ENCODE measurements at regions not wholly inside any gene's neighbourhood (a gene's known extent, or its start where the extent isn't known, plus 50 kb on each side); places are given as distances from the start of the nearest gene placed in this dataset.

DNA sequence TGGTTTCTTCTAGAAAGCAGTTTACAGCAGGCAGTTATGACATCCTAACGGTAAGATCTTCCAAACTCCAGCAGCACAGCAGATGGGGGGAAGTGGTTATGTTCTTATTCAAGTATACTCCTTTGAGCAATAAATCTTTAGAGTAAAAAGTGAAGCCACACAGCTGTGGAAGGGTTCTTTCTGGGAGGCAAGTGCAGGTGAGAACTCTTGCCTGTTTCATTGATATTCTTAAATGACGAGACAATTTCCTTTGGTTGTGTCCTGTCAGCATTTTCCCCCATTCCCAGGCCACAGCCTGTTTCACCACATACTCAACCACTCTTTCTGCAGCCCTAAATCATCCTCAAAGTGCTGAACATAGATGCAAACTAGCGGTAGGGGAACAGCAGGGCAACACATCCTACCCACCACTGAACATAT is 207.3 kb upstream of the MTNR1B start:
- no peak overlapping the region for H3K27ac ChIP-seq (ENCODE audit: low read depth, low read length)
- no peak overlapping the region for H3K4me2 ChIP-seq (ENCODE audit: insufficient read depth in 1 of 2, low read depth in 2 of 2, low read length in 2 of 2)

More for the DNA sequence above, 207.3 kb upstream of the MTNR1B start:
- Histone ChIP-seq H2BK15ac (ENCODE audit: low read length) (no peak overlapping the region), H3K23me2 (ENCODE audit: low read depth, low read length) (no peaks in the 10 kb centered on the region), H4K91ac (replicated peaks; ENCODE audit: insufficient read length, low read length) (no peak overlapping the region), H2BK20ac (ENCODE audit: low read length) (no peak overlapping the region), H3K36me3 (ENCODE audit: control insufficient read depth in 2 of 4, insufficient read depth in 4 of 4, low read length in 3 of 4) (no peaks in the 10 kb centered on the region), H3K56ac (replicated peaks; ENCODE audit: insufficient read length, low read depth, low read length) (no peak overlapping the region), H3K4me3 (ENCODE audit: extremely low read depth in 1 of 4, insufficient read depth in 2 of 4, low read depth in 3 of 4, low read length in 4 of 4) (no peak overlapping the region), H3K23ac (ENCODE audit: insufficient read length) (no peak overlapping the region), H2AK5ac (ENCODE audit: low read depth, low read length) (no peak overlapping the region), H3K18ac (ENCODE audit: extremely low read depth, low read length) (no peak overlapping the region), H4K8ac (ENCODE audit: extremely low read depth, insufficient read depth, low read length) (no peak overlapping the region), H3K27me3 (replicated peaks in 1 of 4; ENCODE audit: control insufficient read depth in 3 of 4, extremely low read depth in 1 of 4, insufficient read depth in 3 of 4, low read length in 3 of 4) (no peaks in the 10 kb centered on the region), H3K9ac (replicated peaks in 1 of 4; ENCODE audit: extremely low read depth in 1 of 4, low read depth in 3 of 4, low read length in 3 of 4) (no peak overlapping the region), H3K9me3 (ENCODE audit: insufficient read depth in 2 of 2, low read depth in 1 of 2, low read length in 1 of 2) (no peaks in the 10 kb centered on the region), H3K4ac (replicated peaks; ENCODE audit: insufficient read length, low read depth, low read length) (no peak overlapping the region), H3K79me1 (ENCODE audit: low read depth, low read length) (no peaks in the 10 kb centered on the region), H2BK12ac (ENCODE audit: low read depth, low read length) (no peak overlapping the region), H3K4me1 (replicated peaks in 1 of 4; ENCODE audit: control insufficient read depth in 3 of 4, insufficient read depth in 4 of 4, low read length in 3 of 4) (peaks cover 0 to 4% (median 1%) of the 10 kb centered on the region in 4 experiments; a peak in 3 of 7 replicates), H4K20me1 (replicated peaks in 1 of 2; ENCODE audit: control insufficient read depth in 1 of 2, insufficient read depth in 2 of 2, low read length in 2 of 2) (no peaks in the 10 kb centered on the region), H3K79me2 (ENCODE audit: control insufficient read depth in 1 of 2, insufficient read depth in 2 of 2, low read length in 2 of 2) (no peaks in the 10 kb centered on the region; a peak in 1 of 4 replicates), H2AFZ (ENCODE audit: low read length) (no peak overlapping the region), H2BK5ac (ENCODE audit: low read depth, low read length) (no peak overlapping the region), H3K14ac (ENCODE audit: insufficient read length) (no peak overlapping the region), H2BK120ac (replicated peaks; ENCODE audit: low read depth, low read length) (no peak overlapping the region), H4K5ac (ENCODE audit: insufficient read length, low read depth, low read length) (no peak overlapping the region)
- FAIRE-seq (no peak), DNase-seq (ENCODE audit: low read depth in 1 of 2, low spot score in 2 of 2) (no peak)
- WGBS, 2 experiments (ENCODE audit: extremely low coverage in 1 of 2, insufficient coverage in 1 of 2, insufficient read length in 1 of 2, insufficient replicate concordance in 2 of 2, low coverage in 1 of 2, low lambda C conversion rate in 2 of 2, missing lambda C conversion rate in 1 of 2): 80% methylated on average over 3 of the region's 3 CpGs; no CpG with 5 or more reads in 1 of the 2 experiments
- POLR2A ChIA-PET (ENCODE audit: partially characterized antibody): no interaction called here
- TF ChIP-seq GTF2F1 (IDR thresholded peaks at IDR 0.05; ENCODE audit: borderline replicate concordance, low read depth, low read length) (no peak), CEBPB (IDR thresholded peaks at IDR 0.05; ENCODE audit: low read depth, low read length) (no peak), BCL11A (IDR thresholded peaks at IDR 0.05; ENCODE audit: low read depth in 2 of 2, low read length in 2 of 2) (no peak), ATF2 (IDR thresholded peaks at IDR 0.05; ENCODE audit: low read length) (no peak), SRF (IDR thresholded peaks at IDR 0.05; ENCODE audit: low read depth, low read length) (no peak), SIN3A (conservative IDR thresholded peaks at IDR 0.05 in 1 of 2, IDR thresholded peaks at IDR 0.05 in 1 of 2; ENCODE audit: low read depth in 1 of 2, low read length in 2 of 2) (no peak), SUZ12 (IDR thresholded peaks at IDR 0.05; ENCODE audit: low read length) (no peak), EP300 (IDR thresholded peaks at IDR 0.05; ENCODE audit: borderline replicate concordance in 1 of 2, low read depth in 2 of 2, low read length in 2 of 2) (no peak), KDM5A (IDR thresholded peaks at IDR 0.05; ENCODE audit: low read length) (no peak)
- CTCF ChIA-PET (ENCODE audit: partially characterized antibody): no interaction called here
